ENCODE measurements at regions not wholly inside any gene's neighbourhood (a gene's known extent, or its start where the extent isn't known, plus 50 kb on each side); places are given as distances from the start of the nearest gene placed in this dataset.

DNA sequence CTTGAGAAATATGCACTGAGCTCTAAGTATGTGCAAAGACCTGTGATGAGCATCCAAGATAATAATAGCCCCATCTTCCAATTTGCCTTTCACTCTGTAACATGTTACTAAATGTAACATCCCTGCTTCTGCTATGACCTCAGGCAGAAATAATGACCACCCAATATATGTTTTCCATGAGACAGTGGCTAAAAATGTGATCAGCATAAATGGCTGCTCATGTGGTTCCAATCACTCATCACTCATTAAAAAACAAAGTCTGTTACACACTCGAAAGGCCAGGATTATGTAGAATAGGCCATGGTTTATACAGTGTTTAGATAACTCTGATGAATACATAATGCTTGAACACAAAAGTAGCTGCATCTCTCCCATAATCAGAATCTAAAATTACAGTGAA lies 71.4 kb upstream of the MOCS2 start:
- TF ChIP-seq, protein P1, sequence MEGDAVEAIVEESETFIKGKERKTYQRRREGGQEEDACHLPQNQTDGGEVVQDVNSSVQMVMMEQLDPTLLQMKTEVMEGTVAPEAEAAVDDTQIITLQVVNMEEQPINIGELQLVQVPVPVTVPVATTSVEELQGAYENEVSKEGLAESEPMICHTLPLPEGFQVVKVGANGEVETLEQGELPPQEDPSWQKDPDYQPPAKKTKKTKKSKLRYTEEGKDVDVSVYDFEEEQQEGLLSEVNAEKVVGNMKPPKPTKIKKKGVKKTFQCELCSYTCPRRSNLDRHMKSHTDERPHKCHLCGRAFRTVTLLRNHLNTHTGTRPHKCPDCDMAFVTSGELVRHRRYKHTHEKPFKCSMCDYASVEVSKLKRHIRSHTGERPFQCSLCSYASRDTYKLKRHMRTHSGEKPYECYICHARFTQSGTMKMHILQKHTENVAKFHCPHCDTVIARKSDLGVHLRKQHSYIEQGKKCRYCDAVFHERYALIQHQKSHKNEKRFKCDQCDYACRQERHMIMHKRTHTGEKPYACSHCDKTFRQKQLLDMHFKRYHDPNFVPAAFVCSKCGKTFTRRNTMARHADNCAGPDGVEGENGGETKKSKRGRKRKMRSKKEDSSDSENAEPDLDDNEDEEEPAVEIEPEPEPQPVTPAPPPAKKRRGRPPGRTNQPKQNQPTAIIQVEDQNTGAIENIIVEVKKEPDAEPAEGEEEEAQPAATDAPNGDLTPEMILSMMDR (IDR thresholded peaks at IDR 0.05; ENCODE audit: low read length) = no peak
- no peak for TF ChIP-seq EZH2 (IDR thresholded peaks at IDR 0.05; ENCODE audit: borderline replicate concordance, low read length)
